Liver (tissue), 3 donors: ENCODE measurements at regions not wholly inside any gene's neighbourhood (a gene's known extent, or its start where the extent isn't known, plus 50 kb on each side); places are given as distances from the start of the nearest gene placed in this dataset.

Experiments
- FOXA2 ChIP-seq: IDR thresholded peaks from 2 replicates; pipeline ENCODE4 v1.6.1; 2016; ENCODE audit warnings: antibody characterized with exemption
- GABPA ChIP-seq, 2 donors: IDR thresholded peaks in 1 of 2; conservative IDR thresholded peaks in 1 of 2; 2 replicates each; pipeline ENCODE4 v1.6.1; 2016; ENCODE audit warnings: antibody characterized with exemption in 2 of 2, mild to moderate bottlenecking in 1 of 2, moderate library complexity in 1 of 2
- RAD21 ChIP-seq, 2 donors: IDR thresholded peaks; 2 replicates each; pipeline ENCODE4 v1.6.1; 2016; ENCODE audit warnings: antibody characterized with exemption in 2 of 2, mild to moderate bottlenecking in 2 of 2
- SP1 ChIP-seq: IDR thresholded peaks from 2 replicates; pipeline ENCODE4 v1.6.1; 2018; ENCODE audit warnings: antibody characterized with exemption, mild to moderate bottlenecking
- TF ChIP-seq, protein P1 (sequence below): fragments of 150-350 bp; IDR thresholded peaks from 2 replicates; pipeline ENCODE4 v1.5.1; 2017; ENCODE audit warnings: improper control_type of control experiment, low read depth, low read length; ENCODE audit not compliant: missing input control
- TF ChIP-seq, protein P2 (sequence below): IDR thresholded peaks from 2 replicates; pipeline ENCODE4 v1.6.1; 2016; ENCODE audit warnings: antibody characterized with exemption, mild to moderate bottlenecking
- donor health status: healthy.
- donor health status: healthy.

DNA sequence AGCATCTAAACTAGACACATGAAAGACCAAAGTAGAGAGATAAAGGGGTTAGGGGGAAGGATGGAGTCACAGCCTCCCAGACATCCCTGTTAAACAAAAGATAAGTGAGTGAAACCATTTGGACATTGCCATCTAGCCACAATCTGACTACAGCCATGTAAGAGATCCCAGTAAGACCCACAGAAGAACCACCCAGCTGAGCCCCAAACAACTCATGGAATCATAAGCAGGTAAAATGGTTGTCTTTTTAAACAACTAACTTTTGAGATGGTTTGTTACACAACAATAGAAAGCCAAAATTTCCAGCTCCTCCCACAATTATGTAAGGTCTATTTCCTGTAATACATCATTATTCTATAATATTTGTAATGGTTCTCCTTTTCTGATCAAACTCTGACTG is 437.5 kb downstream of the IGSF11 start:
- TF ChIP-seq, protein P1, sequence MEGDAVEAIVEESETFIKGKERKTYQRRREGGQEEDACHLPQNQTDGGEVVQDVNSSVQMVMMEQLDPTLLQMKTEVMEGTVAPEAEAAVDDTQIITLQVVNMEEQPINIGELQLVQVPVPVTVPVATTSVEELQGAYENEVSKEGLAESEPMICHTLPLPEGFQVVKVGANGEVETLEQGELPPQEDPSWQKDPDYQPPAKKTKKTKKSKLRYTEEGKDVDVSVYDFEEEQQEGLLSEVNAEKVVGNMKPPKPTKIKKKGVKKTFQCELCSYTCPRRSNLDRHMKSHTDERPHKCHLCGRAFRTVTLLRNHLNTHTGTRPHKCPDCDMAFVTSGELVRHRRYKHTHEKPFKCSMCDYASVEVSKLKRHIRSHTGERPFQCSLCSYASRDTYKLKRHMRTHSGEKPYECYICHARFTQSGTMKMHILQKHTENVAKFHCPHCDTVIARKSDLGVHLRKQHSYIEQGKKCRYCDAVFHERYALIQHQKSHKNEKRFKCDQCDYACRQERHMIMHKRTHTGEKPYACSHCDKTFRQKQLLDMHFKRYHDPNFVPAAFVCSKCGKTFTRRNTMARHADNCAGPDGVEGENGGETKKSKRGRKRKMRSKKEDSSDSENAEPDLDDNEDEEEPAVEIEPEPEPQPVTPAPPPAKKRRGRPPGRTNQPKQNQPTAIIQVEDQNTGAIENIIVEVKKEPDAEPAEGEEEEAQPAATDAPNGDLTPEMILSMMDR: no peak
- TF ChIP-seq FOXA2 (no peak), SP1 (no peak), GABPA (IDR thresholded peaks at IDR 0.05 in 1 of 2, conservative IDR thresholded peaks at IDR 0.05 in 1 of 2) (no peak), RAD21 (IDR thresholded peaks at IDR 0.05) (no peak)
- TF ChIP-seq, protein P2, sequence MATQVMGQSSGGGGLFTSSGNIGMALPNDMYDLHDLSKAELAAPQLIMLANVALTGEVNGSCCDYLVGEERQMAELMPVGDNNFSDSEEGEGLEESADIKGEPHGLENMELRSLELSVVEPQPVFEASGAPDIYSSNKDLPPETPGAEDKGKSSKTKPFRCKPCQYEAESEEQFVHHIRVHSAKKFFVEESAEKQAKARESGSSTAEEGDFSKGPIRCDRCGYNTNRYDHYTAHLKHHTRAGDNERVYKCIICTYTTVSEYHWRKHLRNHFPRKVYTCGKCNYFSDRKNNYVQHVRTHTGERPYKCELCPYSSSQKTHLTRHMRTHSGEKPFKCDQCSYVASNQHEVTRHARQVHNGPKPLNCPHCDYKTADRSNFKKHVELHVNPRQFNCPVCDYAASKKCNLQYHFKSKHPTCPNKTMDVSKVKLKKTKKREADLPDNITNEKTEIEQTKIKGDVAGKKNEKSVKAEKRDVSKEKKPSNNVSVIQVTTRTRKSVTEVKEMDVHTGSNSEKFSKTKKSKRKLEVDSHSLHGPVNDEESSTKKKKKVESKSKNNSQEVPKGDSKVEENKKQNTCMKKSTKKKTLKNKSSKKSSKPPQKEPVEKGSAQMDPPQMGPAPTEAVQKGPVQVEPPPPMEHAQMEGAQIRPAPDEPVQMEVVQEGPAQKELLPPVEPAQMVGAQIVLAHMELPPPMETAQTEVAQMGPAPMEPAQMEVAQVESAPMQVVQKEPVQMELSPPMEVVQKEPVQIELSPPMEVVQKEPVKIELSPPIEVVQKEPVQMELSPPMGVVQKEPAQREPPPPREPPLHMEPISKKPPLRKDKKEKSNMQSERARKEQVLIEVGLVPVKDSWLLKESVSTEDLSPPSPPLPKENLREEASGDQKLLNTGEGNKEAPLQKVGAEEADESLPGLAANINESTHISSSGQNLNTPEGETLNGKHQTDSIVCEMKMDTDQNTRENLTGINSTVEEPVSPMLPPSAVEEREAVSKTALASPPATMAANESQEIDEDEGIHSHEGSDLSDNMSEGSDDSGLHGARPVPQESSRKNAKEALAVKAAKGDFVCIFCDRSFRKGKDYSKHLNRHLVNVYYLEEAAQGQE: no peak
